CD4-positive, alpha-beta T cell treated with Interleukin-21 for 1 hour (primary cell): ENCODE measurements at regions not wholly inside any gene's neighbourhood (a gene's known extent, or its start where the extent isn't known, plus 50 kb on each side); places are given as distances from the start of the nearest gene placed in this dataset.
"Not testable (repeated sequence)": the region's sequence is repeated elsewhere in the genome, so short reads cannot be mapped to it uniquely, and the experiment has no call there.

Experiments
- DNase-seq: peaks from one replicate; pipeline ENCODE4 v3.0.0-alpha.2; 2020

GRCh38 chr4:74545448-74545847 is 100.5 kb downstream of the AREG start:
- no peak for DNase-seq

DNA sequence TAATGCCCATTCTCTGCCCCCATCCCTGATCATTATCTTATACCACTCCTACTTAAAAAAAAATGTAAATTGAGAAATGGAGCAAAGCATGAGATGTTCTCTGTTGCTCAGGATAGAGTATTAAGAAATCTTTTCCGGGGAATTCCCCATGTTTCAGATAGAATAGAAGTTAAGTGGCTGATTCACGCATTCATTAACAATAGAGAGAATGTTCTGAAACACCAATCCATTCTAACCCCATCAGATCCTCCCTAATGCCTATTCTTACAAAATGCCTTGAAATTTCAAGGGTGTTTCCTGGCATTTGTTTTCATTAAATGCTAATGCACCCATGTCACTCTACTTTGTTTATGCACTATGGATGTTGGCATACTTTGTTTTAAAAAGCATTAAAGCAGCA is 101.1 kb downstream of the AREG start:
- DNase-seq, result no peak

- no peak for DNase-seq
Measured at GRCh38 chr4:74547042-74547441, 102.1 kb downstream of the AREG start.

- DNase-seq, result no peak
Measured at GRCh38 chr4:74548561-74548960, 103.6 kb downstream of the AREG start.

DNA sequence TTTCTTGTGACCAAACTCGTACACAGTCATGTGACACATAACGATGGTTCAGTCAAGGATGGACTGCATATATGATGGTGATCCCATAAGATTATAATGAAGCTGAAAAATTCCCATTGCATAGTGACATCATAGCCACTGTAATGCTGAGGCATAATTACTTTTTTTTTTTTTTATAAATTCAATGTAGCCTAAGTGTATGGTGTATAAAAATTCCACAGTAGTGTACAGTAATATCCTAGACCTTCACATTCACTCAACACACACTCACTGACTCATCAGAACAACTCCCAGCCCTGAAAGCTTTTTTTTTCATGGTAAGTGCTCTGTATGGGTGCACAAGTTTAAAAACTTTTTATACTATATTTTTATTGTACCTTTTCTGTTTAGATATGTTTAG is 105.0 kb downstream of the AREG start:
- DNase-seq, result no peak

- DNase-seq, result no peak
Measured at GRCh38 chr4:74555231-74555630, 110.3 kb downstream of the AREG start.

- DNase-seq, result no peak
Measured at GRCh38 chr4:74555843-74556242, 110.9 kb downstream of the AREG start.

DNA sequence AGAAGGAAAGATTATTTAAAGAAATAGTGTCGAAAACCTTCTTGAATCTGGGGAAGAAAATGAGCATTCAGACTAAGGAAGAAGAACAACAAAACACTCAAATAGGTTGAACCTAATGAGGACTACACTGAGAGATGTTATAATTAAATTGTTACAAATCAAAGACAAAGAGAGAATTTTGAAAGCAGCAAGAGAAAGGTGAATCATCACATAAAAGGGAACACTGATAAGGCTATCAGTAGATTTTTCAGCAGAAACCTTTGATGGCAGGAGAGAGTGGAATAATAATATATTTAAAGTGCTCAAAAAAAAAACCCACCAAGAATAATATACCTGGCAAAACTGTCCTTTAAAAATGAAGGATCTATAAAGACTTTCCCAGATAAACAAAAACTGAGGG is 114.9 kb downstream of the AREG start:
- DNase-seq, result no peak

- DNase-seq, result no peak
Measured at GRCh38 chr4:74567981-74568380, 123.0 kb downstream of the AREG start.

GRCh38 chr4:74570095-74570494 is 125.2 kb downstream of the AREG start:
- DNase-seq, result no peak

DNA sequence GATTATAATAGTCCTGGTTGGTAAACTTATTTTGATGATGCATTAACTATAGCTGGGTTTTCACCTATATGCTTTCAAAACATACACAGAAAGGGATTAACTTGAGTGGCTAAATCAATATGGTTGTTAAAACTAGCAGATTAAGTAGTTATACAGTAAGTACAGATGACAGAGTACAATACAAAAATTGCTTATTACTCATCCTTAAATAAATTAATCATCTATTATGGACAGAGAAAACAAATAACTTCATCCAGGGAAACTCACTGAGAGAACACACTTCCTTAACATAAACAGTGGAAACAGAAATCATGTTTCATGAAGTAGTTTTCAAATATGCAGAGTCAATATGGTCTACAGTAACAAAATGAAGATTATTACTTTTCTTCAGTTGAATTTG is 133.4 kb downstream of the AREG start:
- no peak for DNase-seq

DNA sequence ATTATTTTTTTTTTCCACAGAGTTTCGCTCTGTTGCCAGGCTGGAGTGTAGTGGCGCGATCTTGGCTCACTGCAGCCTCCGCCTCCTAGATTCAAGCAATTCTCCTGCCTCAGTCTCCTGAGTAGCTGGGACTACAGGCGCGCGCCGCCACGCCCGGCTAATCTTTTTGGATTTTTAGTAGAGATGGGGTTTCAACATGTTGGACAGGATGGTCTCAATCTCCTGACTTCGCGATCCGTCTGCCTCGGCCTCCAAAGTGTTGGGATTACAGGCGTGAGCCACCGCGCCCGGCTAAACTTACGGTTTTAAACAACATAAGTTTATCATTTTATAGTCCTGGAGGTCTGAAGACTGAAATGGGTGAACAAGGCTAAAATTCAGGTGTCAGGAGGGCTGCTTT is 133.9 kb downstream of the AREG start:
- not testable (repeated sequence) for DNase-seq

- DNase-seq, result no peak
Measured at GRCh38 chr4:74583089-74583700, 138.3 kb downstream of the AREG start.

DNA sequence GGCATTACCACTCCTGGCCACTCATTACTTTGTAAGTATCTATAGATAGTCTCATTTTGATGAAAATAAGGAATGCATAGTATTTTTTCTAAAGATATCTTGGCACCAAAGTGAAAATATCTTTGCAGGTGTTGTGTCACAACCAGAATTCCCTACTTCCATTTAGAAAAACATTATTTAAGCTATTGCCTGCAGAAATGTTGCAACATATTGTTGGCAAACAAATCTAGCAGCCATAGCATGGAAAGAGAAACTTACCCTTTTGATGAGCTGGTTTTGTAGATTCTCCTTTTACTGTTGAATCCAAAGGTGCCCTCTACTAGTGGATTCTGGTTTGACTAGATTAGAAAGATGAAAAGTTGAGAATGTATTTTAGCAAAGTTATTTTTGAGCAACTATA is 138.8 kb downstream of the AREG start:
- DNase-seq, result no peak

DNA sequence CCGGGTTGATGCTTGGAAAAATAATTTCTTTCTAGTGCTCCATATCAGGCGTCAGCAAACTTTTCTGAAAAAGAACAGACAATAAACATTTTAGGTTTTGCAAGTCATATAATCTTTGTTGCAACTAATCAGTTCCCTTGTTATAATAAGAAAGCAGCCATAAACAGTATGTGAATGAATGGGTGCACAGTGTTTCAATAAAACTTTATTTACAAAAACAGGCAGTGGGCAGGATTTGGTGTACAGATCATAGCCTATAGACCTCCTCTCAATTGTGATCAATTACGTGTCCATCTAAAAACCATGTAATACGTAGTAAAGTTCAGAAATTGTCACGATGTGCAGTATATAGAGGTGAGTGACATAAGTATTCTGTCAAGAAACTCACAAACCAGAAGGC is 143.4 kb downstream of the AREG start:
- no peak for DNase-seq

DNA sequence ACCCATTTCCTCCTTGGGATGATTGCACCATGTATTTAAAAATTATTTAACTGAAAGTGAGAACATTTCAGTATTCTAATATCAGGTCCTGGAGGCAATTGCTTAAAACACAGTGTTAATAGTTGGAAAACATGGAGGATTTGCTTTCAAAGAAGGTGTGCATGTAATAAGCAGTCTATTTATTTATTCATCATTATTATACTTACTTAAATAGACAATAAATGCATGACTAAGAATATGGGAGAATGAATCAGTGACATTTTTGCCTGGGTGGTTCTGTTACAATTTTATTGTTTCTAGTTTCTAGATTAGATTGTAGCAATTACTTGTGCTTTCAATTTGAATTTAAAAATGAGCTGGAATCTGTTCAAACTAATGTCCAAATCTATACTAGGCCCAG is 145.5 kb downstream of the AREG start:
- DNase-seq, result no peak

DNA sequence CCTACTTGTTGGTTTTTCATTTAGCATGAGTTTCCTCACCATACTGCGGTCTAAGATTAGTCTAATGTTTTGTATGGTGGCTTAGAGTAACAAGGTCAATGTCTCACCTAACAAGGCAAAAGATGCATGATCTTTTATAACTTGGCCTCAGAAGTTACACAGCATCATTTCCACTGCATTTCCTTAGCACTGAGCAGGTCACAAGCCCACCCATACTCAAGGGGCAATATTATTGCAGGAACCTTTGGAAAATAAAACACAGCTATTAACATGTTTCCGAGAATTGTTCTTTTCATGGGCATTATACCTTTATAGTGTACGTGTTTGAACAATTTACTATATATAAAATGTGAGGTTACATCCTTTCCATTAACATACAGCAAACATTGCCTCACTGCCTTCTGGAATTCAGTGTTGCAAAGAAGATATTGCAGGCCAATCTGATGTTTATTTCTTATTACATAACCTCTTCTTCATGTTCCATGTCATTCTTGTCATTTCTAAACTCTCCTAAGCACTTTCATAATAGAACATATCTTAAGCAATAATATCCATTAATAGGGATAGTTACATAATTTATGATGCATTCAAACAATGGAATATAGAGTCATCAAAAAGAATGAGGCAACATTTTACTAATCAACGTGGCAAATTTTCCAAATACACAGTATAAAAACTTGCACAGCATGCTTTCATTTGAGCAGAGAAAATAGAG is 153.8 kb downstream of the AREG start:
- DNase-seq, result no peak

DNA sequence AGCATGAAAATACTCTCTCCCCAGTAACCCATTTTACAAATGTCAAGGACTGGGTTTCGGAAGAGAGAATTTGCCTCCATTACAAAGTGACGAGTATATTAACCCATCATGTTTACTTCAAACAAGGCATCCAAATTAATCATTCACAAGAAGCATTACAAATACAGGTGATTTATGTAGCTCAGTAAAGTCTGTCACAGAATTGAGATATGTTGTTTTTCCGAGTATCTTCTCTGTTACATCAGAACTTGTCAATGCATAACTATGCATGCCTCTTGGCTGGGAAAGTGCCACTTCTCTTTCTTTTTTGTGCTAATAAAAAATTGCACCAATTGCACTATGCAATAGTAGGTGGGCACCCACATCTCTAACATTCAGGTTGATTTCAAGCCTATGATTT is 158.2 kb downstream of the AREG start:
- no peak for DNase-seq

GRCh38 chr4:74608151-74608949 is 163.4 kb downstream of the AREG start:
- no peak for DNase-seq

GRCh38 chr4:74610491-74610890 is 165.6 kb downstream of the AREG start:
- no peak for DNase-seq

- DNase-seq, result no peak
Measured at GRCh38 chr4:74612837-74613236, 167.9 kb downstream of the AREG start.

DNA sequence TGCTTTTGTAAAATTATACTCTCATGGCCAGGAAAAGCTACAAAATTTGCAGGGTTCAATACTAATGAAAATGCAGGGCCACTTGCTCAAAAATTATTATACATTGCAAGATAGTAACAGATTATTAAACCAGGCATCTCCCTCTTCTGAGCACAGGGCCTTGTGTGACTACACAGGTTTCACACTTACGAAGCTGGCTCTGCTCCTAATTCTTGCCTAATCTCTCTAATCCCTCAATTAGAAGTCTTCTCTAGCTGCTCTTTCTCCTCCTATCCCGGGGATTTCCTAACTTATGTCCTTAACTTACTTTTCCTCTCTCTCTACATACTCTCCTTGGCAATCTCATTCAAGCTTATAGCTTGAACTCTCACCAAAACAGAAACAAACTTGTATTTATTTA is 168.3 kb downstream of the AREG start:
- DNase-seq, result no peak

GRCh38 chr4:74615411-74615810 is 170.5 kb downstream of the AREG start:
- DNase-seq, result no peak

DNA sequence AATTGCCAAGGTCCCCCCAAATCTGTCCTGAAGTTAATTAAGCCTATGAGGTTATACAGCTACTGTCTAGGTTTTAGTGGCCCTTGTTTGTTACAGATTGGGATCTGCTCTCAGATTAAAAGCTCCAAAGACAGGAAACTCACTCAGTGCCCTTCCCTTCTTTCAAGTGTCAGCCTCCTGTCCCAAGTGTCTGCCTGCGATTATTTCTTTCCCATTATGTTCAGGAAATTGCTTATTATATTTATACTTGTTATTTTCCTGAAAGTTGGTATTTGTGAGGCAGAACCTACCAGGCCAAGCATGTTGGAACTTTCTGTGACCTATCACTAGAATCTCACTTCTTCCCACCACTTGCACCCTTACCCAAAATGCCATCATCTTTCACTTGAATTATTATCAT is 173.2 kb downstream of the AREG start:
- DNase-seq, result no peak
